ENCODE measurements at regions not wholly inside any gene's neighbourhood (a gene's known extent, or its start where the extent isn't known, plus 50 kb on each side); places are given as distances from the start of the nearest gene placed in this dataset.

- no peak for TF ChIP-seq CTCF (IDR thresholded peaks at IDR 0.05)
- no peaks in the 10 kb centered on the region for H3K36me3 ChIP-seq (ENCODE audit: low read depth)
- no peak for ATAC-seq
- intact Hi-C loops (cut with DNase I, micrococcal nuclease) = no loop called here
- no peaks in the 10 kb centered on the region for H3K4me1 ChIP-seq (ENCODE audit: low read depth)
- H3K4me3 ChIP-seq = no peak overlapping the region
- DNase-seq = no peak
- no peaks in the 10 kb centered on the region for H3K9me3 ChIP-seq
Measured at GRCh38 chr7:54838175-54838910, 79.3 kb upstream of the SEC61G start.

GRCh38 chr7:54839575-54840213 is 80.7 kb upstream of the SEC61G start:
- peak; percentile 51 to 59 (median 53) for DNase-seq
- no peaks in the 10 kb centered on the region for H3K36me3 ChIP-seq (ENCODE audit: low read depth)
- no peaks in the 10 kb centered on the region for H3K4me1 ChIP-seq (ENCODE audit: low read depth)
- no peak for TF ChIP-seq CTCF (IDR thresholded peaks at IDR 0.05)
- no peak overlapping the region for H3K4me3 ChIP-seq
- H3K9me3 ChIP-seq = no peaks in the 10 kb centered on the region
- intact Hi-C loops (cut with DNase I, micrococcal nuclease) = no loop called here
- peak; percentile 78 for ATAC-seq

GRCh38 chr7:54841772-54842697 is 83.0 kb upstream of the SEC61G start:
- DNase-seq (peak in 1 of 3 donors; percentile 38), ATAC-seq (peak; percentile 29)
- no peaks in the 10 kb centered on the region for H3K4me1 ChIP-seq (ENCODE audit: low read depth)
- intact Hi-C loops (cut with DNase I, micrococcal nuclease) = no loop called here
- H3K4me3 ChIP-seq = no peak overlapping the region
- no peaks in the 10 kb centered on the region for H3K36me3 ChIP-seq (ENCODE audit: low read depth)
- H3K9me3 ChIP-seq = no peaks in the 10 kb centered on the region
- no peak for TF ChIP-seq CTCF (IDR thresholded peaks at IDR 0.05)

GRCh38 chr7:54843841-54844355 is 84.9 kb upstream of the SEC61G start:
- Histone ChIP-seq H3K4me3 (no peak overlapping the region), H3K36me3 (ENCODE audit: low read depth) (no peaks in the 10 kb centered on the region), H3K4me1 (ENCODE audit: low read depth) (no peaks in the 10 kb centered on the region), H3K9me3 (no peaks in the 10 kb centered on the region)
- intact Hi-C loops (cut with DNase I, micrococcal nuclease) = no loop called here
- TF ChIP-seq CTCF (IDR thresholded peaks at IDR 0.05) = no peak
- DNase-seq (no peak), ATAC-seq (no peak)

- Histone ChIP-seq H3K9me3 (peaks cover 3% of the 10 kb centered on the region), H3K4me3 (no peak overlapping the region), H3K4me1 (ENCODE audit: low read depth) (no peaks in the 10 kb centered on the region), H3K36me3 (ENCODE audit: low read depth) (no peaks in the 10 kb centered on the region)
- no peak for TF ChIP-seq CTCF (IDR thresholded peaks at IDR 0.05)
- intact Hi-C loops (cut with DNase I, micrococcal nuclease) = no loop called here
- DNase-seq = no peak
- no peak for ATAC-seq
Measured at GRCh38 chr7:54846273-54846672, 87.3 kb upstream of the SEC61G start.
